ENCODE measurements at regions not wholly inside any gene's neighbourhood (a gene's known extent, or its start where the extent isn't known, plus 50 kb on each side); places are given as distances from the start of the nearest gene placed in this dataset.
A peak's percentile ranks its signal among the peaks of the same experiment; 100 is the strongest.

DNA sequence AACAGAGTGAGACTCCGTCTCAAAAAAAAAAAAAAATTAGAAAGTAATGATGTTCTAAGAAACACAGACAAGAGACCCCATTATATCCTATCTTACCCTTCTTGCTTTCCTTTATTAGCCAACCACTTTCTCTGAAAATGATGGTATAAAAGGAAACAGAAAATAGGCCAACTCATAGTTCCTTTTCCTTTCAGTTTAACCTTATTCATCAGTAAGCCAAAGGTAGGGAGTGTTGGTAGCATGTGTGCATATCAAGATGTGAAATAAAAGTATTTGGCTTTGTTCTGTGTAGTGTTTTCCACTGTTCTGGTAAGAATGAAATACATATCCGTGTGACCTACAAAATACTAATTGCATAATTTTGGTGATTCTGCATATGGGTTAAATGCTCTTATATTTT, 266.6 kb downstream of the ZNF674 start:
- Histone ChIP-seq H3K27me3 (ENCODE audit: insufficient read depth, low read length, poor library complexity) (no peaks in the 10 kb centered on the region), H3K4me3 (ENCODE audit: low read depth in 1 of 2, low read length in 2 of 2) (no peak overlapping the region), H3K79me2 (ENCODE audit: insufficient read depth, low read length) (no peaks in the 10 kb centered on the region), H3K36me3 (ENCODE audit: insufficient read depth, low read length) (no peaks in the 10 kb centered on the region), H3K9me3 (ENCODE audit: insufficient read depth, low read length, severe bottlenecking) (no peaks in the 10 kb centered on the region), H3K9ac (ENCODE audit: low read depth, low read length) (no peak overlapping the region), H3K4me1 (ENCODE audit: insufficient read depth, low read length) (peaks cover 26% of the 10 kb centered on the region), H4K20me1 (ENCODE audit: insufficient read depth, low read length) (no peaks in the 10 kb centered on the region), H2AFZ (ENCODE audit: low read depth, low read length) (no peak overlapping the region), H3K27ac (ENCODE audit: low read length) (no peak overlapping the region), H3K4me2 (ENCODE audit: insufficient read depth, low read length) (no peak overlapping the region)
- DNase-seq: no peak
- TF ChIP-seq, protein P1, sequence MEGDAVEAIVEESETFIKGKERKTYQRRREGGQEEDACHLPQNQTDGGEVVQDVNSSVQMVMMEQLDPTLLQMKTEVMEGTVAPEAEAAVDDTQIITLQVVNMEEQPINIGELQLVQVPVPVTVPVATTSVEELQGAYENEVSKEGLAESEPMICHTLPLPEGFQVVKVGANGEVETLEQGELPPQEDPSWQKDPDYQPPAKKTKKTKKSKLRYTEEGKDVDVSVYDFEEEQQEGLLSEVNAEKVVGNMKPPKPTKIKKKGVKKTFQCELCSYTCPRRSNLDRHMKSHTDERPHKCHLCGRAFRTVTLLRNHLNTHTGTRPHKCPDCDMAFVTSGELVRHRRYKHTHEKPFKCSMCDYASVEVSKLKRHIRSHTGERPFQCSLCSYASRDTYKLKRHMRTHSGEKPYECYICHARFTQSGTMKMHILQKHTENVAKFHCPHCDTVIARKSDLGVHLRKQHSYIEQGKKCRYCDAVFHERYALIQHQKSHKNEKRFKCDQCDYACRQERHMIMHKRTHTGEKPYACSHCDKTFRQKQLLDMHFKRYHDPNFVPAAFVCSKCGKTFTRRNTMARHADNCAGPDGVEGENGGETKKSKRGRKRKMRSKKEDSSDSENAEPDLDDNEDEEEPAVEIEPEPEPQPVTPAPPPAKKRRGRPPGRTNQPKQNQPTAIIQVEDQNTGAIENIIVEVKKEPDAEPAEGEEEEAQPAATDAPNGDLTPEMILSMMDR (IDR thresholded peaks at IDR 0.05; ENCODE audit: borderline replicate concordance, extremely low read depth, low read length, poor library complexity, severe bottlenecking): no peak
- no peak for TF ChIP-seq EZH2 (IDR thresholded peaks at IDR 0.05; ENCODE audit: borderline replicate concordance, low read depth, low read length, severe bottlenecking)
- 0 out of 3 replicates have a peak, but pooled peaks have one; percentile 37 for ATAC-seq (ENCODE audit: insufficient read depth, low read depth)

DNA sequence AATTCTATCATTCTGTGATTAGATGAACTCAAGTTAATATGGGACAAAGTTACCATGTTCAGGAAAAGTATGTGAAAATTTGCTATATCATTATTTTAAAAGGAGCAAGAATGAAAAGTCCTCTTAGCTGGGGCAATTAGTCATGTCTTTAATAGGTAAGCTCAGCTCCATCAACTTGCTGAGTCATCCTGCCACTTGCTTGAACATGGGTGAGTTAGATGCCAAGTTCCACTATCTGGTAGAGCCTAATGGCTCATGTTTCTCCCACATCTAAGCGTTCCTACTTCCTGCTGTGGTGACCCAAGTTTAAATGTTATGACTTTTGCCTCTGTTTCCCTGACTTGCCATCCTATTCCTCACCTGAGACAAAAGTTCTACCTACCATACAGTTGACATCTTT, 276.8 kb downstream of the ZNF674 start:
- peak; percentile 18 for DNase-seq
- H3K27ac ChIP-seq (ENCODE audit: low read length): no peak overlapping the region

DNA sequence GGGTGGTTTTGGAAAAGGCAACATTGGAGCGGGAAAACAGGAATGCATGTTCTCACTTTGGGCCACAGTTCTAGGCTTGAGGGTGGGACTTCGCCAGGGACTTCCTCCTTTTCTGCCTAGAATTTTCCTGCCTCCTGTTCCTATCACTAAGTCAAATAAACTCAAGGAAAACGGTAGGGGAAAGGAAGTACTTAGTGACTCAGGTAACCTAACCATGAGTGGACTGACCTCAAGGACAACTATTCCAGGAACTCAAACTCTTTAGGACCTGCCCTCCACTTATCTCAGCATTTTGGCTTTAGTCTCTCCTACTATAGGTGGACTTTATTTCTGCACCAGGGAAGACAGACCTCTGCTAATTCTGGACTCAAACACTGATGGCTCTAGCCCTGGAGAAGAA, 281.7 kb downstream of the ZNF674 start:
- H3K4me1 ChIP-seq (ENCODE audit: insufficient read depth, low read length): peaks cover 7% of the 10 kb centered on the region; the same call in 1 of the 2 replicates
- H3K36me3 ChIP-seq (ENCODE audit: insufficient read depth, low read length): no peaks in the 10 kb centered on the region
- no peaks in the 10 kb centered on the region for H3K9me3 ChIP-seq (ENCODE audit: insufficient read depth, low read length, severe bottlenecking)
- no peak overlapping the region for H3K4me3 ChIP-seq (ENCODE audit: low read depth in 1 of 2, low read length in 2 of 2)
- H3K79me2 ChIP-seq (ENCODE audit: insufficient read depth, low read length): no peaks in the 10 kb centered on the region
- H3K9ac ChIP-seq (ENCODE audit: low read depth, low read length): no peak overlapping the region
- H4K20me1 ChIP-seq (ENCODE audit: insufficient read depth, low read length): no peaks in the 10 kb centered on the region
- H2AFZ ChIP-seq (ENCODE audit: low read depth, low read length): no peak overlapping the region
- no peak for TF ChIP-seq EZH2 (IDR thresholded peaks at IDR 0.05; ENCODE audit: borderline replicate concordance, low read depth, low read length, severe bottlenecking)
- TF ChIP-seq, protein P1 (IDR thresholded peaks at IDR 0.05; ENCODE audit: borderline replicate concordance, extremely low read depth, low read length, poor library complexity, severe bottlenecking): no peak
- no peak overlapping the region for H3K27ac ChIP-seq (ENCODE audit: low read length)
- DNase-seq (no peak), ATAC-seq (ENCODE audit: insufficient read depth, low read depth) (no peak)
- no peaks in the 10 kb centered on the region for H3K27me3 ChIP-seq (ENCODE audit: insufficient read depth, low read length, poor library complexity)
- H3K4me2 ChIP-seq (ENCODE audit: insufficient read depth, low read length): no peak overlapping the region

More for the DNA sequence above, 276.8 kb downstream of the ZNF674 start:
- TF ChIP-seq, protein P1 (IDR thresholded peaks at IDR 0.05; ENCODE audit: borderline replicate concordance, extremely low read depth, low read length, poor library complexity, severe bottlenecking): no peak
- TF ChIP-seq EZH2 (IDR thresholded peaks at IDR 0.05; ENCODE audit: borderline replicate concordance, low read depth, low read length, severe bottlenecking): no peak
- H3K79me2 ChIP-seq (ENCODE audit: insufficient read depth, low read length): no peaks in the 10 kb centered on the region
- H3K4me3 ChIP-seq (ENCODE audit: low read depth in 1 of 2, low read length in 2 of 2): no peak overlapping the region
- peak; percentile 58; the same call in 1 of the 3 replicates for ATAC-seq (ENCODE audit: insufficient read depth, low read depth)
- H3K9ac ChIP-seq (ENCODE audit: low read depth, low read length): no peak overlapping the region
- H3K4me2 ChIP-seq (ENCODE audit: insufficient read depth, low read length): no peak overlapping the region
- no peaks in the 10 kb centered on the region for H3K36me3 ChIP-seq (ENCODE audit: insufficient read depth, low read length)
- H3K9me3 ChIP-seq (ENCODE audit: insufficient read depth, low read length, severe bottlenecking): peaks cover 3% of the 10 kb centered on the region
- peaks cover 7% of the 10 kb centered on the region; the same call in 1 of the 2 replicates for H3K4me1 ChIP-seq (ENCODE audit: insufficient read depth, low read length)
- H3K27me3 ChIP-seq (ENCODE audit: insufficient read depth, low read length, poor library complexity): no peaks in the 10 kb centered on the region
- no peaks in the 10 kb centered on the region for H4K20me1 ChIP-seq (ENCODE audit: insufficient read depth, low read length)
- H2AFZ ChIP-seq (ENCODE audit: low read depth, low read length): no peak overlapping the region

DNA sequence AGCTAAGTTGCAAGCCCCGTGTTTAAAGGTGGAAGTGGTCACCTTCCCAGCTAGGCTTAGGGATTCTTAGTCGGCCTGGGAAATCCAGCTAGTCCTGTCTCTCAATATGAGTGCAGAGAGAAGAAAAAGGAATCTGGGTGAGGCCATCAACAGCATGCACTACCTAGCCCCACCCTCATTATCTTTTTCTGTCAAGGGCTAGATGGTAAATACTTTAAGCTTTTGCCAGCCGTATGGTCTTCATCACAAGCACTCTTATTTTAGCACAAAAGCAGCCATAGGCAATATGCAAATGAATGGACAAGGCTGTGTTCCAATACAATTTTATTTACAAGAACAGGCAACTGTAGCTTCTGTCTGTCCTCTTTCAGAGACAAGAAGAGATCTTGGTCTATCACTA, 282.9 kb downstream of the ZNF674 start:
- no peak for ATAC-seq (ENCODE audit: insufficient read depth, low read depth)

More for the DNA sequence above, 282.9 kb downstream of the ZNF674 start:
- Histone ChIP-seq H3K27me3 (ENCODE audit: insufficient read depth, low read length, poor library complexity) (no peaks in the 10 kb centered on the region), H3K9ac (ENCODE audit: low read depth, low read length) (no peak overlapping the region), H3K36me3 (ENCODE audit: insufficient read depth, low read length) (no peaks in the 10 kb centered on the region), H3K27ac (ENCODE audit: low read length) (no peak overlapping the region), H2AFZ (ENCODE audit: low read depth, low read length) (no peak overlapping the region), H3K4me1 (ENCODE audit: insufficient read depth, low read length) (no peaks in the 10 kb centered on the region), H4K20me1 (ENCODE audit: insufficient read depth, low read length) (no peaks in the 10 kb centered on the region), H3K4me3 (ENCODE audit: low read depth in 1 of 2, low read length in 2 of 2) (no peak overlapping the region), H3K4me2 (ENCODE audit: insufficient read depth, low read length) (no peak overlapping the region), H3K9me3 (ENCODE audit: insufficient read depth, low read length, severe bottlenecking) (no peaks in the 10 kb centered on the region), H3K79me2 (ENCODE audit: insufficient read depth, low read length) (no peaks in the 10 kb centered on the region)
- no peak for DNase-seq
- TF ChIP-seq EZH2 (IDR thresholded peaks at IDR 0.05; ENCODE audit: borderline replicate concordance, low read depth, low read length, severe bottlenecking): no peak
- TF ChIP-seq, protein P1 (IDR thresholded peaks at IDR 0.05; ENCODE audit: borderline replicate concordance, extremely low read depth, low read length, poor library complexity, severe bottlenecking): no peak
